Keratinocyte (primary cell): ENCODE measurements at regions not wholly inside any gene's neighbourhood (a gene's known extent, or its start where the extent isn't known, plus 50 kb on each side); places are given as distances from the start of the nearest gene placed in this dataset.

Experiments used
- DNase-seq: peaks from one replicate; pipeline ENCODE4 v3.0.0-alpha.2; 2011; ENCODE audit warnings: low read depth, missing footprints, low spot score
- FAIRE-seq: peaks from 2 replicates; lab custom pipeline; 2011; peaks lifted over from hg19 to GRCh38; lab: Jason Lieb, UNC
- H2AFZ ChIP-seq: 2 replicates; pipeline ENCODE4 v1.6.0; 2012; ENCODE audit warnings: low read length, control low read depth, inconsistent platforms; ENCODE audit not compliant: control insufficient read depth
- H3K27ac ChIP-seq: 2 replicates; pipeline ENCODE4 v1.5.1; 2011; ENCODE audit warnings: low read length; ENCODE audit not compliant: control insufficient read depth, insufficient read depth
- H3K27me3 ChIP-seq: 3 replicates; pipeline ENCODE4 v1.6.0; 2011; ENCODE audit warnings: low read length; ENCODE audit not compliant: control insufficient read depth, insufficient read depth; ENCODE audit errors: extremely low read depth
- H3K36me3 ChIP-seq, 2 experiments: 2 replicates in 1 of 2; 3 replicates in 1 of 2; pipeline ENCODE4 v1.5.1; 2011; ENCODE audit warnings: low read length in 2 of 2, mild to moderate bottlenecking in 1 of 2; ENCODE audit not compliant: control insufficient read depth in 2 of 2, insufficient read depth in 2 of 2; ENCODE audit errors: extremely low read depth in 1 of 2
- H3K4me1 ChIP-seq: 3 replicates; pipeline ENCODE4 v1.5.1; 2011; ENCODE audit warnings: low read length; ENCODE audit not compliant: control insufficient read depth, insufficient read depth; ENCODE audit errors: extremely low read depth
- H3K4me2 ChIP-seq: 3 replicates; pipeline ENCODE4 v1.6.0; 2011; ENCODE audit warnings: low read depth, low read length; ENCODE audit not compliant: control insufficient read depth, insufficient read depth; ENCODE audit errors: extremely low read depth
- H3K4me3 ChIP-seq, 3 experiments: fragments of 200-600 bp in 1 of 3; sonication (generic) in 1 of 3; 2 replicates in 2 of 3; 3 replicates in 1 of 3; pipeline ENCODE4 v1.5.1; 2011 to 2016; ENCODE audit warnings: low read length in 3 of 3, mild to moderate bottlenecking in 3 of 3, control low read depth in 2 of 3, inconsistent platforms in 1 of 3, low read depth in 1 of 3, mixed read lengths in 1 of 3, mixed run types in 1 of 3, moderate library complexity in 1 of 3; ENCODE audit not compliant: control insufficient read depth in 2 of 3, insufficient read depth in 2 of 3; ENCODE audit errors: extremely low read depth in 1 of 3
- H3K79me2 ChIP-seq: 2 replicates; pipeline ENCODE4 v1.6.0; 2012; ENCODE audit warnings: low read length; ENCODE audit not compliant: control insufficient read depth, insufficient read depth
- H3K9ac ChIP-seq: 3 replicates; pipeline ENCODE4 v1.6.0; 2011; ENCODE audit warnings: low read length; ENCODE audit not compliant: control insufficient read depth, insufficient read depth; ENCODE audit errors: extremely low read depth
- H3K9me1 ChIP-seq: 3 replicates; pipeline ENCODE4 v1.6.0; 2011; ENCODE audit warnings: low read length; ENCODE audit not compliant: control insufficient read depth, insufficient read depth; ENCODE audit errors: extremely low read depth
- H3K9me3 ChIP-seq: 2 replicates; pipeline ENCODE4 v1.5.1; 2012; ENCODE audit warnings: low read depth, low read length; ENCODE audit not compliant: control insufficient read depth
- H4K20me1 ChIP-seq: 3 replicates; pipeline ENCODE4 v1.6.0; 2011; ENCODE audit warnings: low read length; ENCODE audit not compliant: control insufficient read depth, insufficient read depth; ENCODE audit errors: extremely low read depth
- CTCF ChIP-seq, 3 experiments: IDR thresholded peaks in 1 of 3; conservative IDR thresholded peaks in 1 of 3; optimal IDR thresholded peaks in 1 of 3; 2 replicates in 2 of 3; 3 replicates in 1 of 3; pipeline versions ENCODE3 to v1.5.1; 2011; ENCODE audit warnings: low read length in 3 of 3, mild to moderate bottlenecking in 3 of 3, moderate library complexity in 2 of 3, control low read depth in 1 of 3, inconsistent platforms in 1 of 3; ENCODE audit not compliant: insufficient read depth in 2 of 3; ENCODE audit errors: extremely low read depth in 1 of 3
- EZH2 ChIP-seq: IDR thresholded peaks from one replicate; pipeline ENCODE4 v1.6.1; 2012; ENCODE audit warnings: inconsistent platforms, mild to moderate bottlenecking, low read length, moderate library complexity
- dilution Hi-C: fragments of 300-500 bp; cut with MboI; formaldehyde crosslinking; loops from one replicate; pipeline ENCODE4 v1.7.0; 2020; ENCODE audit warnings: low sequenced_read_pairs; ENCODE audit not compliant: extremely low pct_ligation_motif_present

DNA sequence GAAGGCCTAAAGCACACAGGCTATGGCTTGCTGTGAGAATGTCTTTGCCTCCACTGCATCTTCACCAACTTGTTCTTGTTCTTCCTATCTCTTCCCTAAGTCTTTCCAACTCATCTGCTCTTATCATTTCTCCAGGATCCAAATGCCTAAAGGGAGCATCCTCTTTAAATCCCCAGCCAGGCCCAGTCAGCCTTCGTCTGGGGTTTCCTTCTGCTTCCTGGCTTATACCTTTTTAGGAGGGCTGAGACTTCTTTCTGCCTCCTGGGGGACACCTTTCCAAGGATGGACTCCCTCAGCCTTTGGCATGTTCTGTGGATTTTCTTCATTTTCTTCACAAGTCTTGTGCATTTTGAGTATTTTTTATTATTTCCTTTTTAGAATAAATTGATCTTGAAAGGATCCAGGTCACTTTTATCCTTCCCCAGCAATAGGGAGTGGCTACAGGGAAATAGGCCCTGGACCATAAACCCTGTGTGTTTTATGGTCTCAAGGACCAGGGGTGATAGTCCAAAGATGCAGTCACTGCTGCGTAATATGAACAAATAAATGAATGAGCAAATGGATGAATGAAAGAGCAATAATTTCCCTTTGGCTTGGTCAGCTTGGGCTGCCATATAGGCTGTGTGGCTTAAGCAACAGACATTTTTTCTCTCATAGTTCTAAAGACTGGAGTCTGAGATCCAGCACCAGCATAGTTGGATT lies 122.1 kb upstream of the LRIG1 start:
- Histone ChIP-seq H3K27me3 (no peaks in the 10 kb centered on the region), H3K4me2 (no peak overlapping the region), H2AFZ (no peak overlapping the region), H3K4me3 (no peak overlapping the region), H3K4me1 (no peaks in the 10 kb centered on the region), H3K79me2 (no peaks in the 10 kb centered on the region), H4K20me1 (no peaks in the 10 kb centered on the region), H3K27ac (no peak overlapping the region), H3K9ac (no peak overlapping the region), H3K9me1 (no peaks in the 10 kb centered on the region), H3K36me3 (no peaks in the 10 kb centered on the region), H3K9me3 (no peaks in the 10 kb centered on the region)
- DNase-seq (no peak), FAIRE-seq (no peak)
- TF ChIP-seq EZH2 (no peak), CTCF (optimal IDR thresholded peaks at IDR 0.05 in 1 of 3, IDR thresholded peaks at IDR 0.05 in 1 of 3, conservative IDR thresholded peaks at IDR 0.05 in 1 of 3; ENCODE audit: extremely low read depth in 1 of 3, insufficient read depth in 2 of 3, low read length in 3 of 3) (no peak)
- dilution Hi-C loops: no loop called here

GRCh38 chr3:66625505-66626216 lies 124.8 kb upstream of the LRIG1 start:
- DNase-seq: no peak
- Histone ChIP-seq H3K27me3 (no peaks in the 10 kb centered on the region), H3K4me2 (no peak overlapping the region), H3K4me1 (no peaks in the 10 kb centered on the region), H4K20me1 (no peaks in the 10 kb centered on the region), H2AFZ (no peak overlapping the region), H3K36me3 (no peaks in the 10 kb centered on the region), H3K9me3 (no peaks in the 10 kb centered on the region), H3K9ac (no peak overlapping the region), H3K27ac (no peak overlapping the region), H3K9me1 (no peaks in the 10 kb centered on the region), H3K79me2 (no peaks in the 10 kb centered on the region), H3K4me3 (no peak overlapping the region)
- dilution Hi-C loops: no loop called here
- no peak for FAIRE-seq
- no peak for TF ChIP-seq CTCF (optimal IDR thresholded peaks at IDR 0.05 in 1 of 3, IDR thresholded peaks at IDR 0.05 in 1 of 3, conservative IDR thresholded peaks at IDR 0.05 in 1 of 3; ENCODE audit: extremely low read depth in 1 of 3, insufficient read depth in 2 of 3, low read length in 3 of 3)
- TF ChIP-seq EZH2: no peak
